OCI-LY1 (cell line): ENCODE measurements at regions not wholly inside any gene's neighbourhood (a gene's known extent, or its start where the extent isn't known, plus 50 kb on each side); places are given as distances from the start of the nearest gene placed in this dataset.
"Not testable (repeated sequence)": the region's sequence is repeated elsewhere in the genome, so short reads cannot be mapped to it uniquely, and the experiment has no call there.

Source experiments
- EZH2 ChIP-seq: fragments of 200-600 bp; sonication (generic), shearing (Covaris generic); IDR thresholded peaks from 2 replicates; pipeline ENCODE4 v1.8.0; 2017; ENCODE audit warnings: borderline replicate concordance, mixed run types, mild to moderate bottlenecking, antibody characterized with exemption, low read length, moderate library complexity, mixed read lengths
- TF ChIP-seq, protein P1 (sequence below): fragments of 200-600 bp; sonication (generic), shearing (Covaris generic); IDR thresholded peaks from 2 replicates; pipeline ENCODE4 v1.5.1; 2017; ENCODE audit warnings: mild to moderate bottlenecking, antibody characterized with exemption, low read length, moderate library complexity, mixed read lengths

DNA sequence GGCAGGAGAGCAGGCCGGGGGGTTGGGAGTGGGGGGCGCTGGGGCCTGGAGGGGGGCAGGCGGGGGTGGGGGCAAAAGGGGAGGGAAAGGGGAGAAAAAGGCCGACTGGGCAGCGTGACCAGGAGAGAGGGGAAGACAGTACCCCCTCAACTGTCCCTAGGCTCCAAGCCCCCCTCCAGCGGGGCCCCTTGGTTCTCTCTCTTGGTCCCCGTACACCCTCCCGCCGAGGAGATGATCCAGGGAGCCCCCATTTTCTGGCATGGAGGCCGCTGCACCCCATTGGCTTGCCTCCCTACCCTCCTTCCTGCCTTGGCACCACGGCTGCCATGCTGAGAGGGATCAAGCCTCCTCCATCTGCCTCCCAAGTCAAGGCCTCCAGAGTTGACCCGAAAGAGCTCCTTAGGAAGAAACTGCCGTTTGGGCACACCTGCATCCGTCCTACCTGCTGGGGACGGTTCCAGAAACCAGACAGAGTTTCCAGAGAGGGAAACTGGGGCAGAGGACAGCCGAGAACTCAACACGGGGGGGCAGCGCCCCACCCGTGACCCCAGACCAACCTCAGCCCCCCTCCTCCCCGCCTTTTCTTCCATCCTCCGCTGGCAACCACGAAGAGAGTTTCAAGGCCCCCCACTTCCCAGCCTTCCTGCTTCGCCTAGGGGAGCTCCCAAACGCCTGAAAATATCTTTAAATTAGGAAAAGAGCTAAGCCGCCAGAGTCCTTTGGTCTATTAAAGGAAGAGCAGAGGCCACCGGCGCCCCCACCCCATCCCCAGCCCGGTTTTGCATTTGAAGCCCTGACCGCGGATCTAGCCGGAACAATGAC is 155.9 kb downstream of the CRLF3 start:
- TF ChIP-seq, protein P1, sequence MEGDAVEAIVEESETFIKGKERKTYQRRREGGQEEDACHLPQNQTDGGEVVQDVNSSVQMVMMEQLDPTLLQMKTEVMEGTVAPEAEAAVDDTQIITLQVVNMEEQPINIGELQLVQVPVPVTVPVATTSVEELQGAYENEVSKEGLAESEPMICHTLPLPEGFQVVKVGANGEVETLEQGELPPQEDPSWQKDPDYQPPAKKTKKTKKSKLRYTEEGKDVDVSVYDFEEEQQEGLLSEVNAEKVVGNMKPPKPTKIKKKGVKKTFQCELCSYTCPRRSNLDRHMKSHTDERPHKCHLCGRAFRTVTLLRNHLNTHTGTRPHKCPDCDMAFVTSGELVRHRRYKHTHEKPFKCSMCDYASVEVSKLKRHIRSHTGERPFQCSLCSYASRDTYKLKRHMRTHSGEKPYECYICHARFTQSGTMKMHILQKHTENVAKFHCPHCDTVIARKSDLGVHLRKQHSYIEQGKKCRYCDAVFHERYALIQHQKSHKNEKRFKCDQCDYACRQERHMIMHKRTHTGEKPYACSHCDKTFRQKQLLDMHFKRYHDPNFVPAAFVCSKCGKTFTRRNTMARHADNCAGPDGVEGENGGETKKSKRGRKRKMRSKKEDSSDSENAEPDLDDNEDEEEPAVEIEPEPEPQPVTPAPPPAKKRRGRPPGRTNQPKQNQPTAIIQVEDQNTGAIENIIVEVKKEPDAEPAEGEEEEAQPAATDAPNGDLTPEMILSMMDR = not testable (repeated sequence)
- not testable (repeated sequence) for TF ChIP-seq EZH2
